ENCODE measurements at regions not wholly inside any gene's neighbourhood (a gene's known extent, or its start where the extent isn't known, plus 50 kb on each side); places are given as distances from the start of the nearest gene placed in this dataset.

GRCh38 chr9:21728781-21729180 lies 73.7 kb upstream of the MTAP start:
- Histone ChIP-seq H3K36me3 (ENCODE audit: control insufficient read depth in 2 of 3, insufficient read depth in 3 of 3, low read length in 3 of 3) (no peaks in the 10 kb centered on the region), H3K9ac (ENCODE audit: low read length in 3 of 3) (no peak overlapping the region), H3K9me3 (ENCODE audit: control insufficient read depth in 2 of 3, insufficient read depth in 1 of 3, low read length in 3 of 3) (no peaks in the 10 kb centered on the region), H3K4me3 (ENCODE audit: low read length in 3 of 3) (no peak overlapping the region), H3K4me1 (ENCODE audit: control insufficient read depth in 2 of 3, insufficient read depth in 2 of 3, low read depth in 1 of 3, low read length in 3 of 3) (no peaks in the 10 kb centered on the region), H3K27me3 (ENCODE audit: control insufficient read depth, insufficient read depth, low read length) (no peaks in the 10 kb centered on the region), H3K27ac (ENCODE audit: low read depth in 2 of 2, low read length in 2 of 2) (no peak overlapping the region)
- FAIRE-seq: no peak
- DNase-seq: no peak
- no peak for TF ChIP-seq CTCF (IDR thresholded peaks at IDR 0.05; ENCODE audit: borderline replicate concordance, extremely low read depth, insufficient read depth)
- intact Hi-C loops (cut with DNase I): no loop called here

- DNase-seq (no peak), FAIRE-seq (no peak)
- H3K36me3 ChIP-seq (ENCODE audit: control insufficient read depth in 2 of 3, insufficient read depth in 3 of 3, low read length in 3 of 3): no peaks in the 10 kb centered on the region
- no peak for TF ChIP-seq CTCF (IDR thresholded peaks at IDR 0.05; ENCODE audit: borderline replicate concordance, extremely low read depth, insufficient read depth)
- H3K4me3 ChIP-seq (ENCODE audit: low read length in 3 of 3): no peak overlapping the region
- no peak overlapping the region for H3K27ac ChIP-seq (ENCODE audit: low read depth in 2 of 2, low read length in 2 of 2)
- intact Hi-C loops (cut with DNase I): no loop called here
- no peak overlapping the region for H3K9ac ChIP-seq (ENCODE audit: low read length in 3 of 3)
- H3K4me1 ChIP-seq (ENCODE audit: control insufficient read depth in 2 of 3, insufficient read depth in 2 of 3, low read depth in 1 of 3, low read length in 3 of 3): no peaks in the 10 kb centered on the region
- no peaks in the 10 kb centered on the region for H3K27me3 ChIP-seq (ENCODE audit: control insufficient read depth, insufficient read depth, low read length)
- no peaks in the 10 kb centered on the region for H3K9me3 ChIP-seq (ENCODE audit: control insufficient read depth in 2 of 3, insufficient read depth in 1 of 3, low read length in 3 of 3)
Observed at GRCh38 chr9:21729648-21730047, 72.8 kb upstream of the MTAP start.

GRCh38 chr9:21730899-21731298 lies 71.5 kb upstream of the MTAP start:
- H3K36me3 ChIP-seq (ENCODE audit: control insufficient read depth in 2 of 3, insufficient read depth in 3 of 3, low read length in 3 of 3): no peaks in the 10 kb centered on the region
- no peak for FAIRE-seq
- no peaks in the 10 kb centered on the region for H3K4me1 ChIP-seq (ENCODE audit: control insufficient read depth in 2 of 3, insufficient read depth in 2 of 3, low read depth in 1 of 3, low read length in 3 of 3)
- TF ChIP-seq CTCF (IDR thresholded peaks at IDR 0.05; ENCODE audit: borderline replicate concordance, extremely low read depth, insufficient read depth): no peak
- no peak for DNase-seq
- no peak overlapping the region for H3K27ac ChIP-seq (ENCODE audit: low read depth in 2 of 2, low read length in 2 of 2)
- H3K27me3 ChIP-seq (ENCODE audit: control insufficient read depth, insufficient read depth, low read length): no peaks in the 10 kb centered on the region
- no peaks in the 10 kb centered on the region for H3K9me3 ChIP-seq (ENCODE audit: control insufficient read depth in 2 of 3, insufficient read depth in 1 of 3, low read length in 3 of 3)
- H3K9ac ChIP-seq (ENCODE audit: low read length in 3 of 3): no peak overlapping the region
- H3K4me3 ChIP-seq (ENCODE audit: low read length in 3 of 3): no peak overlapping the region
- intact Hi-C loops (cut with DNase I): no loop called here

DNA sequence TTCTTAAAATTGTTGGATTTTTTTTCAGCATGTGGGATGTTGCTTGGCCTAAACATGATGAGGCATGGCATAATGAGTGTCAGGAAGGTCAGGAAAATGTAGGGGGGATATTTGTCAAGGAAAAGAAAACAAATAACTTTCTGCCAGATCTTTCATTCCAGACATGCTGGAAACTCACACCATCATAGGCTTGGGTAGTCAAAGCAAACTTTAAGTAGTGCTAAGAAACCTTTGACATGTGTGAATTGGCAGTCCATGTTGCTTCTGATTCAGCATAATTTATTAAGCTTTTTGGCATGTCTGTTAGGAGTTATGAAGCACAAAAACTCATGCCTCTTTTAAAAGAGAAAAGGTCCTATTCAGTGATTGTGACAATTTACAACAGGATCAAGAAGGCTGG lies 61.3 kb upstream of the MTAP start:
- intact Hi-C loops (cut with DNase I): no loop called here
- Histone ChIP-seq H3K27me3 (ENCODE audit: control insufficient read depth, insufficient read depth, low read length) (no peaks in the 10 kb centered on the region), H3K9ac (ENCODE audit: low read length in 3 of 3) (no peak overlapping the region), H3K4me3 (ENCODE audit: low read length in 3 of 3) (no peak overlapping the region), H3K9me3 (ENCODE audit: control insufficient read depth in 2 of 3, insufficient read depth in 1 of 3, low read length in 3 of 3) (no peaks in the 10 kb centered on the region), H3K36me3 (ENCODE audit: control insufficient read depth in 2 of 3, insufficient read depth in 3 of 3, low read length in 3 of 3) (no peaks in the 10 kb centered on the region), H3K4me1 (ENCODE audit: control insufficient read depth in 2 of 3, insufficient read depth in 2 of 3, low read depth in 1 of 3, low read length in 3 of 3) (no peaks in the 10 kb centered on the region), H3K27ac (ENCODE audit: low read depth in 2 of 2, low read length in 2 of 2) (no peak overlapping the region)
- DNase-seq: peak in 2 of 5 donors; percentile 22 to 26
- no peak for TF ChIP-seq CTCF (IDR thresholded peaks at IDR 0.05; ENCODE audit: borderline replicate concordance, extremely low read depth, insufficient read depth)
- FAIRE-seq: no peak

Measured in kidney (tissue), 13 donors.